ENCODE measurements at regions not wholly inside any gene's neighbourhood (a gene's known extent, or its start where the extent isn't known, plus 50 kb on each side); places are given as distances from the start of the nearest gene placed in this dataset.

- Histone ChIP-seq H3K4me3 (replicated peaks in 1 of 2; ENCODE audit: low read depth in 1 of 2, low read length in 2 of 2) (no peak overlapping the region), H3K79me2 (ENCODE audit: insufficient read depth, low read length) (no peaks in the 10 kb centered on the region), H3K27me3 (ENCODE audit: insufficient read depth, low read length) (peaks cover 16% of the 10 kb centered on the region), H3K4me1 (ENCODE audit: control insufficient read depth in 1 of 2, insufficient read depth in 2 of 2, low read length in 2 of 2) (no peaks in the 10 kb centered on the region), H3K27ac (ENCODE audit: low read depth, low read length) (no peak overlapping the region), H3K9me3 (ENCODE audit: control insufficient read depth in 1 of 2, insufficient read depth in 1 of 2, low read depth in 1 of 2, low read length in 2 of 2) (no peaks in the 10 kb centered on the region), H3K9me2 (ENCODE audit: insufficient read depth) (no peaks in the 10 kb centered on the region), H4K20me1 (ENCODE audit: insufficient read depth) (no peaks in the 10 kb centered on the region), H3K36me3 (ENCODE audit: control insufficient read depth in 1 of 2, insufficient read depth in 2 of 2, low read length in 2 of 2) (no peaks in the 10 kb centered on the region), H2AFZ (ENCODE audit: low read depth, low read length, poor library complexity, severe bottlenecking) (no peak overlapping the region), H3K9ac (ENCODE audit: low read length) (no peak overlapping the region), H3K4me2 (ENCODE audit: low read length) (no peak overlapping the region)
- RAD21 ChIA-PET (ENCODE audit: low non-redundant PET in 1 of 2, low total read pairs in 2 of 2, uncharacterized antibody in 2 of 2, unreplicated experiment in 2 of 2): no interaction called here
- TF ChIP-seq FOSL1 (IDR thresholded peaks at IDR 0.05; ENCODE audit: low read depth) (no peak), ZFX (IDR thresholded peaks at IDR 0.05) (no peak), REST (IDR thresholded peaks at IDR 0.05; ENCODE audit: low read depth) (no peak)
- CTCF ChIA-PET: no interaction called here
- DNase-seq (ENCODE audit: low read depth, low spot score) (no peak), ATAC-seq (no peak)
- POLR2A ChIA-PET: no interaction called here
- BruUV-seq (replicated peaks): no TSS peak
- intact Hi-C loops (cut with micrococcal nuclease): no loop called here
These were observed 800.4 kb upstream of the ID2 start for GRCh38 chr2:7881466-7881865.

- H3K27ac ChIP-seq (ENCODE audit: low read depth, low read length): no peak overlapping the region
- TF ChIP-seq JUND (IDR thresholded peaks at IDR 0.05): no peak
- peak in 2 of 3 experiments; percentile 19 to 25; a peak in 2 of 6 replicates for TF ChIP-seq CTCF (IDR thresholded peaks at IDR 0.05 in 2 of 3, conservative IDR thresholded peaks at IDR 0.05 in 1 of 3; ENCODE audit: borderline replicate concordance in 1 of 3, insufficient read depth in 1 of 3, low read depth in 2 of 3, low read length in 2 of 3)
- TF ChIP-seq FOSL1 (IDR thresholded peaks at IDR 0.05; ENCODE audit: low read depth): no peak
- no peak for TF ChIP-seq CBX3 (IDR thresholded peaks at IDR 0.05; ENCODE audit: low read depth)
- no peak for TF ChIP-seq TCF7L2 (IDR thresholded peaks at IDR 0.05; ENCODE audit: borderline replicate concordance, extremely low read depth, insufficient read depth, insufficient read length)
- no peak for TF ChIP-seq MAX (IDR thresholded peaks at IDR 0.05)
- no peak overlapping the region for H3K9ac ChIP-seq (ENCODE audit: low read length)
- H4K20me1 ChIP-seq (ENCODE audit: insufficient read depth): no peaks in the 10 kb centered on the region
- no peaks in the 10 kb centered on the region for H3K9me3 ChIP-seq (ENCODE audit: control insufficient read depth in 1 of 2, insufficient read depth in 1 of 2, low read depth in 1 of 2, low read length in 2 of 2)
- POLR2A ChIA-PET: no interaction called here
- RAD21 ChIA-PET (ENCODE audit: low non-redundant PET in 1 of 2, low total read pairs in 2 of 2, uncharacterized antibody in 2 of 2, unreplicated experiment in 2 of 2): no interaction called here
- no peak overlapping the region for H3K4me3 ChIP-seq (replicated peaks in 1 of 2; ENCODE audit: low read depth in 1 of 2, low read length in 2 of 2)
- no peaks in the 10 kb centered on the region for H3K36me3 ChIP-seq (ENCODE audit: control insufficient read depth in 1 of 2, insufficient read depth in 2 of 2, low read length in 2 of 2)
- no peaks in the 10 kb centered on the region for H3K79me2 ChIP-seq (ENCODE audit: insufficient read depth, low read length)
- no peaks in the 10 kb centered on the region for H3K4me1 ChIP-seq (ENCODE audit: control insufficient read depth in 1 of 2, insufficient read depth in 2 of 2, low read length in 2 of 2)
- H2AFZ ChIP-seq (ENCODE audit: low read depth, low read length, poor library complexity, severe bottlenecking): no peak overlapping the region
- no peaks in the 10 kb centered on the region for H3K9me2 ChIP-seq (ENCODE audit: insufficient read depth)
- ATAC-seq: no peak
- no TSS peak for BruUV-seq (replicated peaks)
- DNase-seq (ENCODE audit: low read depth, low spot score): no peak
- CTCF ChIA-PET: no interaction called here
- intact Hi-C loops (cut with micrococcal nuclease): no loop called here
- peaks cover 19% of the 10 kb centered on the region for H3K27me3 ChIP-seq (ENCODE audit: insufficient read depth, low read length)
- H3K4me2 ChIP-seq (ENCODE audit: low read length): no peak overlapping the region
These were observed 799.6 kb upstream of the ID2 start for GRCh38 chr2:7882296-7882695.
